NCI-H446 treated with DMSO at 0.1 percent for 48 hours (cell line): ENCODE measurements at regions not wholly inside any gene's neighbourhood (a gene's known extent, or its start where the extent isn't known, plus 50 kb on each side); places are given as distances from the start of the nearest gene placed in this dataset.
"Not testable (repeated sequence)": the region's sequence is repeated elsewhere in the genome, so short reads cannot be mapped to it uniquely, and the experiment has no call there.

Experiments
- DNase-seq: peaks from one replicate; lab custom pipeline; 2025; lab: John Stamatoyannopoulos, UW

DNA sequence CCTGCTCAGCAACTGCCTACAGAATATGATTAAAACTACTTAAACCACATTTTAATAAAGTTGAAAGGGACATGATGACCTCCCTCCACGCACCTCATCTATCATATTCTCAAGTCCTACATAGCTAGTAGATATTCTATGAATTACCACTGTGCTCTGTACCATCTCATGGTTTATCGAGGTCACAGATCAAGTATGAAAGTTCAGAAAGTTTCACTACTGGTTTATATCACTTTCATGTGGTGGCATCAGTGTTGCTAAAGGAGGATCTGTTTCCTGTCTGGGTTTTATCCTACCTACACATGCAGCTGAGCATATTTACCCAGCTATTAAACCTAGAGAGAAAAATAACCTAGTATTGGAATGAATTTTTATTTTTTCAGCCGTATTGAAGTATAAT is 214.9 kb upstream of the MON1B start:
- DNase-seq, result no peak

DNA sequence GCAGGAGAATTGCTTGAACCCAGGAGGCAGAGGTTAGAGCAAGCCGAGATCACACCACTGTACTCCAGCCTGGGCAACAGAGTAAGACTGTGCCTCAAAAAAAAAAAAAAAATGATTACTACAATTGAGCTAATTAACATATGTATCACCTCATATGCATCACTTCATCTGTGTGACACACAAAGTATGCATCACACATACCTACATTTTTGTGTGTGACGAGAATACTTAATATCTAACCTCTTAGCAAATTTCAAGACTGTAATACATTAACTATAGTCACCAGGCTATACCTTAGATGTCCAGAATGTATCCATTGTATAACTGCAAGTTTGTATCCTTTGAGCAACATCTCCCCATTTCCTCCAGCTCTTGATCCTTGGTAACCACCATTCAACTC is 214.2 kb upstream of the MON1B start:
- no peak for DNase-seq

DNA sequence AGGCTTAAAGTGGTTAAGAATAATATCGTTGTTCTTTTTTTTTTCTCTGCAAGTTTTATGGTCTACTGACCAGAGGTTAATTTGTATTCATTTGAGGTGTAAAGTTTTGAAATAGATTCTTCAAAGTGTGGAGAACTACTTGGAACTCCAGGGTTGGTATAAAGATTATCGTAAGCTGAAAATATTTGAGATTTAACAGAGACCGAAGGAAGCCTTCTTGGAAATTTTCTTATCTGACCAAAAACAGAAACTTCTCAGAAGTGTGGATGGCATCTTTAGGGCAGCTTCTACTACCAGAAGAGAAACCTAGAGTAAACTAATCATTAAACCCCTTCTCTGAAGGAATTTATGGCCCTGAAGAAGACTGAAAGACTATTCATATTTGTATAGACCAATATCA is 206.8 kb upstream of the MON1B start:
- DNase-seq, result no peak

DNA sequence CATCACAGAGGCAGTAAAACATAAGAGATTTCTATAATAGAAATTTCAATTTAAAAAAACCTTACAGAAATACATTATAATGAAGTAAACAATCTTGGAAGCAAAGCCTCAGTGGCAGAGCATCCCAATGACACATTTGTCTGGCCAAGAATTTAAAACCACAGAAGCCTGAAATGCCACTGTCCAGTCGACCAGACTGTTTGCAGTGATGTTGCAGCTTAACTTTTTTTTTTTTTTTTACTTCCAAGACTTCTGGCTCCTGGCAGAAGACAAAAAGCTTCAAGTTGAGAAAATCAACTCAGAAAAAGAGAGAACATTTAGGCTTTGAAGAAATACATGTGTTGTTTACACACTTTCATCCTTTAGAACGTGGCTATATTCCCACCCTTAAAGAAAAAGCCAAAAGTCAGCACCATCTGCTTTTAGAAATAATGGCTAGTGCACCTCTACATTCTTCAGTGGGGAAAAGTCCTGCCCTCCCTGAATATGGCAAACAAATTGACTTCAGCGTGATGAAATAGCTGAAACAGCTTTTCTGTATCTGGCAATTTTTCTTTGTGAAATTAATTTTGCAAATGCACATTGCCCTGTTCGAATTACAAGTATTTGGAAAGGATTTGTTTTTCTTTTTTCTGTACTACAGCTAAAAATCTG is 205.5 kb upstream of the MON1B start:
- DNase-seq, result no peak

DNA sequence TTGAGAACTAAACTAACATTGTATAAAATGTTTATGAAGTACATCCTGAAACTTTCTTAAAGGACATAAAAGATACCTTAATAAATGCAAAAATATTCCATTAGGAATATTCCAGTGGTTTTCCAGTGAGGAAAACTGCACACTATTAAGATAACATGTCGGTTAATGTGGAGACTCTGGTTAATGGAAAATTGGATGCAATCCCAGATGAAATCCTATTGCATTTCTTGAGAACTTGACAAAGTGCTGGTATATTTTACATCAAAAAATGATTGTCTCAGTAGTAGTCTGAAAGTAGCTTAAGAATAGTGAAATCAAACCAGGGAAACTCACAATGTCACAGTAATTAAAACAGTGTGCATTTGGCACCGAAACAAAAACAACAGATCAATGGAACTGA is 202.5 kb upstream of the MON1B start:
- no peak for DNase-seq

DNA sequence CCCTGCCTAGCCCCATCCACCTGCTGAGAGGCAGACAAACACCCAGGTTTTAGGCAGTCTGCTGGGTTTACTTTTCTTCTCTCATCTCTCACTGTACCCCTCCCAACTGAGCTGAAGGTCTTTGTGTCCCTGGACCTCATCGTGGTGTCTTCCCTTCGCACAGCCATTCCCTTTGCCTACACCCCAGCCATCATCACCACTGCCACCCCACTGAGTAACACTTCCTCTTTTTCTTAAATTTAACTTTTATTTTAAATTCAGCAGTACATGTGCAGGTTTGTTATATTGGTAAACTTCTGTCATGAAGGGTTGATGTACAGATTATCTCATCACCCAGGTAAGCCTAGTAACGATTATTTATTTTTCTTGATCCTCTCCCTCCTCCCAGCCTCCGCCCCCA is 188.3 kb upstream of the MON1B start:
- DNase-seq, result no peak

DNA sequence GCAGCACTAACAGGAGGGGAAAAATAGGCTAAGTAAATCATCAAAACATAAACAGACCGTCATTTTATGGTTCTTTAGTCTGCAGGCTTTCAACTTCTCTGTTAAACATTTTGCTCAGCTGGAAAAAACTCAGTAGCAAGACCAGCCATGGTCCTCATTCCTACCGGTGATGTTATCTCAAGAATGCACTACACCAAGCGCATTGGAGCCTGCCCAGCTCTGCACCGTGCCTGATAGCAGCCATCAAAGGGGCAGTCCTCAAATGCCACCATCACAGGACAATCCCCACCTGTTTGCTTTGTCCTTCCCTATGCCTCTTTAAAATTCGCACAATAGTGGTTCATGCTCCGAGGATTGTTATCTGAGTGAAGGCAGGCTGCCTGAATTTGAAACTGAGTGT is 181.5 kb upstream of the MON1B start:
- DNase-seq, result no peak

DNA sequence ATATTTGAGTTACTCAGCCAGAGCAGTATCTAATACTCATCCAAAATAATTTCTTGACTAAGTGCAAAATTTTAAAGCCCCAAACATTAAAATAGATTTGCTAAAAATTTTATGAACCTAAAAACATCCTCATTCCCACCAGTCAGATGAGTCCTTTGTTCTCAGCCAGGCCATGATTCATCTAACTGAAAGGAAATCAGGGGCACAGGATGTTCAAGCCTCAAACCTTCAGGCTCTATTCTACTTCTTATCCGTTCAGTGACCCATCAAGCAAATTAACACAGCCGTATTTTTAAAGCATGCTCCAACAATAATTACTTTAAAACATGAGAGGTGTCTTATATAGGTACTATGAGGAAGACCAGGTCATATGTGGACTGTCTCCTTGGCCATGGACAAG is 176.5 kb upstream of the MON1B start:
- DNase-seq, result no peak

DNA sequence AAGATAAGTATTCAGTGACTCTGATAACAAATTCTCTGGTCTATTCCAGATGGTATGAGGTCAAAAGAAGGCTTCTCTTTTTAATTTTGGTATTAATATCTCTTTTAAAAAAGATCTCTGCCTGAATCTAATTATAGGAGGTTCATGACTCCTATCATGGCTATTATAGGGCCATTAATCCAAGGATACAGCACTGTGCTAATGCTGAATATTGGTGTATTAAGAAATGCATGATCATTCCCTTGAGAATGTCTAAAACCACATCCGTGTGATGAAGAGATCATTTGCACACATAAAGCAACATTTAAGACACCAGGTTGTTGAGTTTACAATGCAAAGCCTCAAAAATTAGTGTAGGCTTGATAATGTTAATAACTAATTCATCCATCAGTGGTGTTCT is 160.4 kb upstream of the MON1B start:
- DNase-seq, result no peak

DNA sequence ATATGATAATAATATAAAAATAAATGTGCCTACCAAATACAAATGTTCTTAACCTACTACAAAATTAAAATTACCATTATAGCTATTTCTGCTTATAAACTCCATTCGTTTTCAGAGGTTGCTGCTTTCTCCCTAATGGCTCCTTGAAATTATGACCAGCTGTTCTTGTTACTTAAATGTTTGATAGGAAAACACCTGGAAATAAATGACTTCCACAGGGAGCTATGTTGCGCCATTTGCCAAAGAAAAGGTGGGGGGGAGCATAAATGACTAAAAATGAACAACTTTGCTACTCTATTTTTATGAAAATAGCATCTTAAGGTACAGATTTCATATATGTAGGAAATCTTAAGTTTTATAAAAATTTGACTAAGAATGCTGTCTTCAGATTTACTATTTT is 157.5 kb upstream of the MON1B start:
- no peak for DNase-seq

DNA sequence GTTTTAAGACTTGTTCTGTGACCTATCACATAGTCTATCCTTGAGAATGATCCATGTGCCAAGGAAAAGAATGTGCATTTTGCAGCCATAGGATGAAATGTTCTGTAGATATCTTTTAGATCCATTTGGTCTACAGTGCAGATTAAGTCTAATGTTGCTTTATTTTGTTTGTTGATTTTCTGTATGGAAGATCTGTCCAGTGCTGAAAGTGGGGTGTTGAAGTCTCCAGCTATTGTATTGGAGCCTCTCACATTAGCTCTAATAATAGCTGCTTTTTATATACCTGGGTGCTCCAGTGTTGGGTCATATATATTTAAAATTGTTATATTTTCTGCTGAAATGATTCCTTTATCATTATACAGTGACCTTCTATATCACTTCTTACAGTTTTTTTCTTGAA is 155.6 kb upstream of the MON1B start:
- DNase-seq, result no peak

DNA sequence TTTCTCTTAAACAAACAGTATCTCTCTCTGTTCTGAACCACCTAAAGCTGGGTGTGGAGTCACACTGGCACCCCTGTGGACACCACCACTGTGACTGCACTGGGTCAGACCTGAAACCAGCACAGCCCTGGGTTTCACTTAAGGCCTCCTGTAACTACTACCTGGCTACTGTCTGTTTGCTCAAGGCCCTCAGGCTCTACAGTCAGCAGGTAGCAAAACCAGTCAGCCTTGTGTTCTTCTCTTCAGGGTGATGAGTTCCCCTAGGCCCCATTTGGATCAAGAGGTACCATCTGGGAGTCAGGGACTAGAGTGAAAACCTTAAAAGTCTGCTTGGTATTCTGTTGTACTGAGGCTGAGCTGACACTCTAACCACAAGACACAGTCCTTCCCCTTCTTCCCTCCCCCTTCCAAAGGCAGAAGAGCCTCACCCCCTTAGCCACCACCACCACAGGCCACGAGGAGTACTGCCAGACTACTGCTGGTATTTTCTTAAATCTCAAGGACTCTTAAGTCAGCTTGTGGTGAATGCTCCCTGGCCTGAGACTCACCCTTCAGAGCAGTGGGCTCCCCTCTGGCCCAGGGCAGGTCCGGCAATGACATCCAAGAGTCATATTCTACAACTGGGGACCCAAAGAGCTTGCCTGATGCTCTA is 153.2 kb upstream of the MON1B start:
- DNase-seq, result no peak

DNA sequence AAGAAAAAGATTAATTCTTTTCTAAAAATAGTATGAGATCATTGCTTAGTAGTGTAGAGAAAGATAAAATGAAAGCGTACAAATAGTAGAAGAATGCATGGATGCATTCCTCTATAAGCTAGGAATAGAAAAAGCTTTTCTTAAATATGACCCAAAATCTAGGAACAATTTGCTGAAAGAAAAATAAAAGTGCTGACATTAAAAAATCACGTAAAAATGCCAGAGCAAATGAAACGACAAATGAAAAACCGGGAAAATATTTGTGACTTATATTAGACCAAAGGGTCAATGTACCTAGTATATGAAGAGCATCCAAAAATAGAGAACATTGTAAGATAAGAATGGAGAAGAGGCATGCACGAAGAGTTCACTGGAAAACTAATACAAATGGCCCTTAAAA is 149.5 kb upstream of the MON1B start:
- DNase-seq, result no peak

DNA sequence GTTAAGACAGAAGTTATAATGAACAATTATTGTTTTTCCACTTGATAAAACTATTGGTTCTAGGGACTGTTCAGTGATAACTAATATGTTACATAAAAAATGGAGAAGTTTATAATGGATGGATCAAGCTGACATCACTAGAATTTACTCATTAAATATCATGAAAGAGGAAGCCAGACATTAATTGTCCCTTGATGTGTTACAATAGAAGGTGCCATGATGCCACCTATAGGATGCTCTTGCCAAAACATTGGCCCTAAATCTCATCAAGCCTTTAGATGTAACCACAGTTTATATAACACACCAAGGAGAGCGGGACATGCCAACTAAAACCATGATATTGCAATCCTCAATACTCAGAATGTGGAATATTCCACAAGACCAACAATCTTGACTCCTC is 147.9 kb upstream of the MON1B start:
- no peak for DNase-seq

DNA sequence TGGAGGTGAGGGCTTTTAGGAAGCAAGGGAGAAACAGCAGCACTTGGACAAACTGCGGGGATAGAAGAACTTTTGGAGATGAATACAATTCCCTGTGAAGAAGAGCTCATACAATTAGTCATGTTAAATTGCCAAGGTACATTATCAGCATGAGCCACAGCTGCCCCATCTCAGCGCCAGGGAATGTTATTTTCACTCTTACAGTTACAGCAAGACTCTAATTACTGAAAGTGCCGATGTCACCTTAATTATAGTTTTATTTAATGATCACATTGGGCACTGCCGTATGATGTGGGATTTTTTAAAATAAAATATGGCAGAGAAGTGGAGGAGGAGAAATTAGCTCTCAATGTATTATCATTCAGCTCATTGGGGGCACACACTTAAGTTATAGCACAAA is 144.8 kb upstream of the MON1B start:
- no peak for DNase-seq

DNA sequence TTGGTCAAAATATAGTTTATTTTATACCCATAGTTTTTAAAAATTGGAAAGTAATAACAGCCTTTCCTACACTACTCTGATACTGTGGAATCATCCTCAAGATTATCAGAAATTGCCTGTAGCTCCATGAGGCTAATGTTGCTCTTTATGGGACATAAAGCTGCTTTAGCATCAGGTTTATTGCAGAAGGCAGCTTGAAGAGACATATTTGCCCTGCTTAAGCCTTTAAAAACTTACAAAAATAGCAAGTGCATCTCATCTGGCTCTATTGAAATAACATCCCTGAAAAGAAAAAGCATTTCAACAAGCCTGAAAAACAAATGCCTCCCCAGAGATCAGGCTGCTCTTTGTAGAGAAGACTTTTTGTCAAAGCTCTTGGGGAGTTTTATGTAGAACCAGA is 142.9 kb upstream of the MON1B start:
- no peak for DNase-seq

DNA sequence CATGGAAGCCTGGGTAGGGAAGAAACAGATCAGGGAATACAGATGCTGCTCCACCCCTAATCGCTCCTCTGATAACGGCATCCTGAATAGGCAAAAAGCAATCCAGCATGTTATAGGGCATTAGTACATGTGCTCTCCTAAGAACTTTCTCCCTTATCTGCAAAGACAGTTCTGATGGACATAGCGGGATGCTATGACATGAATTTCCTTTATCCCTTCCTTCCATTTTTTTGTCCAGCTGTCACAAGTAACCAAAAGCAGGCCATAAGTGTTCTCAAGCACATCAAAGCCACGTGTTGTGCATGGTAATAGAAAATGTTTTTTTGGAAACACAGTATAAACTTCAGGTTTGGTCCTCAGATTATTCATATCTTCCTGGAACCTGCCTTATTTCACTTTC is 141.4 kb upstream of the MON1B start:
- DNase-seq, result no peak

DNA sequence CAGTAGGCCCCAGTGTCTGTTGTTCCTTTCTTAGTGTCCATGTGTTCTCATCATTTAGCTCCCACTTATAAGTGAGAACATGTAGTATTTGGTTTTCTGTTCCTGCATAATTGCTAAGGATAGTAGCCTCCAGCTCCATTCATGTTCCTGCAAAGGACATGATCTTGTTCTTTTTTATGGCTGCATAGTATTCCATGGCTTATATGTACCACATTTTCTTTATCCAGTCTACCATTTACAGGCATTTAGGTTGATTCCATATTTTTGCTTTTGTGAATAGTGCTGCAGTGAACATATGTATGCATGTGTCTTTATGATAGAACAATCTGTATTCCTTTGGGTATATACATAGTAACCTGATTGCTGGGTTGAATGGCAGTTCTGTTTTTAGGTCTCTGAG is 134.4 kb upstream of the MON1B start:
- DNase-seq, result not testable (repeated sequence)

DNA sequence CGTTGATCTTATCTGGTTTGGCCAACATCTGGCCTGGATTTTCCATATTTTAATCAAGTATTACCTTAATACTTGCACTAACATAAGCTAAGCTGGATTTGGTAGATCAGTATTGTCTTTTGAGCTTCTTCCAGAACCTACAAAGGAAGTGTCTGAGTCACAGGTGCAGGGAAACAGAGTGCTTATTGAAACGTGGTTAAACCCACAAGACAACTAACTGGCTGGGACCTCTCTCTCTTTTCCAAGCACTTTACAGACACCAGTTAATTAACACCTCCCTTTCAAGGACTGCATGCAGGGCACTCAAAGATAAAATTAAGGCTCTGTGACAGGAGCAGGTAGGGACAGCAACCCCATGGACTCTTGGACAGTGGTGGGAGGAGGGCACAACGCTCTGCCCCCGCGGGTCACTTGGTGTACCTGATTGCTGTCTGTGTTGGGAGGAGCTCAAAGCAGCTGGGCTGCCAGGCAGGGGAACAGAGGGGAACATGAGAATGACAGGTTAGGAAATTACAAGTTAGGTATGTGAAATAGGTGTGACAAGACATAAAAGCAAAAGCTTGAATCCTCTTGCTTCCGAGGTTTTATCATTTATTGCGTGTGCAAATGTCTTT is 133.7 kb upstream of the MON1B start:
- DNase-seq, result no peak

DNA sequence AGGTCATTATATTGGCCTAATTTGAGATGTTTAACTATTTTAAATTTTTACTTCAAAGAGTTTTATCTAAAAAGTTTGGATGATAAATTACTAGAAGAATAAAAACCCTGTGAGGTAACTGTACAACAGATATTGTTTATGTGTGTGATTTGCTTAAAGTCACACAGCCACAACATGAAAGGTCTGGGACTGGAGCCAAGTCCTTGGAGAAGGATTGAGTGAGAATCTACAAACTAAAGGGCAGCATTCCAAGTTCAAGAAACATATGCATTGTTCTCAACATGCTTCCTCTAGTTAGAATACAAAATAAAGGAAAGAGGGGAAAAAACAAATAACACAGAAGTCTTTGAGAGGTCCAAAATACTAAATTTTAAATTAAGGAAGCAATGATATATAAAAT is 131.5 kb upstream of the MON1B start:
- no peak for DNase-seq

DNA sequence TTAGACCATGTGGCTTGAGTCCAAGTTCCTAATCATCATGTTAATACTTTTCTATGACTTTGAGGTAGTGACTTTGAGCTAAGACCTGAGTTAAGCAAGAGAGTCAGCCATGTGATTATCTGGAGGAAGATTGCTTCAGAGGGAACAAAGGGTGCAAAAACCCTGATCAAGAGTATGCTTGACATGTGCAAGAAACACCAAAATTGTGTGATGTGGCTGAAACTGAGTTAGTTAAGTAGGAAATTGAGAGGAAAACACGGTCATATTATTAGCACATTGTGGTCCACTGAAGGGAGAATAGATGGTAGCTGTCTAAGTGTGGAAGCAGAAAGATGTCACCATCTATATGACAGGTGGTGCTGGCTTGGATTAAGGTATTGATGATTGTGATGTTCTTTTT is 130.4 kb upstream of the MON1B start:
- no peak for DNase-seq

DNA sequence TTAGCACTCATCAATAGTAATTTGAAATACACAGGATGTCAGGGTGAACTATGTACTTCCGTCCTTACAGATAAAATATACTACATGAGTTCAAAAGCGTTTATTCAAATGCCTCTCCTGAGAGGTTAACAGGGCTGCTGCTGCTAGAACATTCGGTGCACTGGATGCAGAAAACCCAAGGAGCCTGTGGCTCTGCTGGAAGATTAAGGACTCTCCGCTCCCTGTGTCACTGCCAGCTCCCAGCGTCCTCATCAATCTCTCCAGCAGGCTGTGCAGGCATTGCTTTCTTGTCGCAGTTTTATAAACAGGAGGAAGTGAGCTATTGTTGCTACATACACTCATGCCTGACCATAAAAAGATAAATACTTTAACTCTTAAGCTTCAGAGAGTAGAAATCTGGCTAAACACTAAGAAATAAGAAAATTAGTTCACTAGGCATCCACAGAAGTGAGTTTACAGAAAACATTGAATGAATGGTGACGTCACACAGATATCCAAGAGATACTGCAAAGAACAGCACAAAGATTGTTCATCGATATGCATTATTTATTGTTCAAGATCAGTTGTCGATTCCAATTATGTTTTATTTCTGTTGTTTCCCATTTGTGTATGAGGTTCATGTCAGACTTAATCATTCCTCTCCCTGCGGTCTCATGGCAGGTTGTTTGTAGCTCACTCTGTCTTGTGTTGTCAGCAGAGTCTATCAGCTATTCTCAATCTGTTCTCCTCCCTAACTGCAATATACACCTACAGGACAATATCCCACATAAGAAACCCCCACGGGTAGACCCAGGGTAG is 127.9 kb upstream of the MON1B start:
- no peak for DNase-seq

DNA sequence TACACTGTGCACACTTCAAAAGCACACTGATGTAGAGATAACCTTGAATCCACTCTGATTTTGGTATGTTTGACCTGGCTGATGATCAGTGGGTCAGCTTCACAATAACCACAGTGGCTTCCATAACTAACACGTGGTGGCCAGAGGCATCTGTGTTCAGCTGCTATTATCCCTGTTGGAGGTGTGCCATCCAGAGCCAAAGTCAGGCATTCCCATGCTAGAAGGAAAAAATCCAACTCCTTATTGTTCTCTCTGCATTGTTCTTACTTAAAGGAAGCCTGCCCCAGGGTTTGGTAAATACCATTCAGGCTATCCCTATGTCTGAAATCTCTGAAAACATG is 127.3 kb upstream of the MON1B start:
- DNase-seq, result no peak
